HEK293T (cell line): ENCODE measurements at regions not wholly inside any gene's neighbourhood (a gene's known extent, or its start where the extent isn't known, plus 50 kb on each side); places are given as distances from the start of the nearest gene placed in this dataset.
A peak's percentile ranks its signal among the peaks of the same experiment; 100 is the strongest.

Source experiments
- CTCF ChIA-PET: fragments of 350-600 bp; formaldehyde crosslinking; extraction: SDS; loops from one replicate; lab custom pipeline; 2021; ENCODE audit warnings: antibody characterized with exemption, inconsistent platforms; lab: Yijun Ruan, JAX
- POLR2A ChIA-PET: fragments of 350-600 bp; formaldehyde crosslinking; extraction: SDS; loops from one replicate; lab custom pipeline; 2020; ENCODE audit warnings: antibody characterized with exemption, inconsistent platforms; lab: Yijun Ruan, JAX
- DNase-seq: peaks from one replicate; pipeline ENCODE4 v3.0.0; 2012; ENCODE audit warnings: mixed read lengths; ENCODE audit errors: extremely low spot score
- ARNT ChIP-seq: fragments of 450-650 bp; IDR thresholded peaks from 2 replicates; pipeline ENCODE4 v1.6.1; 2017; ENCODE audit warnings: mild to moderate bottlenecking
- BHLHE40 ChIP-seq: fragments of 450-650 bp; IDR thresholded peaks from 2 replicates; pipeline ENCODE4 v1.6.1; 2016; ENCODE audit warnings: mild to moderate bottlenecking, moderate library complexity, borderline replicate concordance
- CTBP1 ChIP-seq: fragments of 450-650 bp; IDR thresholded peaks from 2 replicates; pipeline ENCODE4 v1.6.1; 2016; ENCODE audit warnings: borderline replicate concordance
- ELF4 ChIP-seq: fragments of 450-650 bp; IDR thresholded peaks from 2 replicates; pipeline ENCODE4 v1.6.1; 2017; ENCODE audit warnings: antibody characterized with exemption
- FOXA1 ChIP-seq: fragments of 450-650 bp; IDR thresholded peaks from 2 replicates; pipeline ENCODE4 v1.6.1; 2016; ENCODE audit warnings: mild to moderate bottlenecking
- FOXK2 ChIP-seq: fragments of 450-650 bp; IDR thresholded peaks from 2 replicates; pipeline ENCODE4 v1.6.1; 2016; ENCODE audit warnings: mild to moderate bottlenecking
- FOXM1 ChIP-seq: fragments of 450-650 bp; IDR thresholded peaks from 2 replicates; pipeline ENCODE4 v1.6.1; 2017; ENCODE audit warnings: mild to moderate bottlenecking, borderline replicate concordance
- HDGF ChIP-seq: fragments of 450-650 bp; IDR thresholded peaks from 2 replicates; pipeline ENCODE4 v1.6.1; 2017; ENCODE audit warnings: antibody characterized with exemption, borderline replicate concordance
- L3MBTL2 ChIP-seq: fragments of 450-650 bp; conservative IDR thresholded peaks from 2 replicates; pipeline ENCODE4 v1.6.1; 2016; ENCODE audit warnings: mild to moderate bottlenecking
- LEF1 ChIP-seq: fragments of 450-650 bp; IDR thresholded peaks from 2 replicates; pipeline ENCODE4 v1.6.1; 2017; ENCODE audit warnings: mild to moderate bottlenecking, borderline replicate concordance
- NFRKB ChIP-seq: fragments of 450-650 bp; IDR thresholded peaks from 2 replicates; pipeline ENCODE4 v1.6.1; 2016; ENCODE audit warnings: mild to moderate bottlenecking, moderate library complexity
- PKNOX1 ChIP-seq: fragments of 450-650 bp; IDR thresholded peaks from 2 replicates; pipeline ENCODE4 v1.6.1; 2016
- SP1 ChIP-seq: fragments of 450-650 bp; IDR thresholded peaks from 2 replicates; pipeline ENCODE4 v1.6.1; 2017
- SUZ12 ChIP-seq: fragments of 450-650 bp; IDR thresholded peaks from 2 replicates; pipeline ENCODE4 v1.6.1; 2016; ENCODE audit warnings: mild to moderate bottlenecking
- TARDBP ChIP-seq: fragments of 450-650 bp; IDR thresholded peaks from 2 replicates; pipeline ENCODE4 v1.6.1; 2016
- ZNF384 ChIP-seq: fragments of 450-650 bp; IDR thresholded peaks from 2 replicates; pipeline ENCODE4 v1.6.1; 2016

- TF ChIP-seq CTBP1 (no peak), FOXK2 (no peak), ZNF384 (no peak), BHLHE40 (no peak), ARNT (no peak), LEF1 (no peak), NFRKB (no peak), ELF4 (no peak), L3MBTL2 (no peak), HDGF (no peak), TARDBP (no peak), FOXM1 (no peak), SUZ12 (no peak), SP1 (no peak), PKNOX1 (no peak), FOXA1 (no peak)
- DNase-seq = no peak
- POLR2A ChIA-PET = interaction anchor here (0.8 kb wide), 1 partner anchor 30 kb away, joined by 3 read pairs; no protein-coding TSS in a partner anchor
- CTCF ChIA-PET = interaction anchor here (0.7 to 1.1 kb wide), 2 partner anchors 42 to 381 kb away, joined by 3 read pairs; no protein-coding TSS in a partner anchor
Observed at GRCh38 chr5:34516686-34517085, 139.4 kb upstream of the RAI14 start.

GRCh38 chr5:34517249-34517648, 138.9 kb upstream of the RAI14 start:
- ChIA-PET CTCF (interaction anchor here (0.7 to 1.1 kb wide), 2 partner anchors 42 to 381 kb away, joined by 3 read pairs; no protein-coding TSS in a partner anchor), POLR2A (interaction anchor here (0.8 kb wide), 1 partner anchor 31 kb away, joined by 3 read pairs; no protein-coding TSS in a partner anchor)
- no peak for DNase-seq
- TF ChIP-seq NFRKB = no peak
- no peak for TF ChIP-seq PKNOX1
- no peak for TF ChIP-seq ARNT
- no peak for TF ChIP-seq ELF4
- TF ChIP-seq CTBP1 = no peak
- TF ChIP-seq SP1 = no peak
- no peak for TF ChIP-seq SUZ12
- TF ChIP-seq HDGF = no peak
- no peak for TF ChIP-seq L3MBTL2
- TF ChIP-seq BHLHE40 = no peak
- no peak for TF ChIP-seq FOXK2
- TF ChIP-seq TARDBP = no peak
- TF ChIP-seq ZNF384 = no peak
- TF ChIP-seq LEF1 = no peak
- TF ChIP-seq FOXM1 = no peak
- TF ChIP-seq FOXA1 = no peak

- ChIA-PET CTCF (no interaction called here), POLR2A (interaction anchor here (0.6 kb wide), 1 partner anchor 396 kb away, joined by 3 read pairs; the partner anchor contains the start of genes BRIX1 and RAD1)
- no peak for DNase-seq
- no peak for TF ChIP-seq LEF1
- no peak for TF ChIP-seq FOXK2
- no peak for TF ChIP-seq BHLHE40
- no peak for TF ChIP-seq HDGF
- TF ChIP-seq CTBP1 = no peak
- TF ChIP-seq SUZ12 = no peak
- TF ChIP-seq PKNOX1 = no peak
- no peak for TF ChIP-seq ZNF384
- no peak for TF ChIP-seq ELF4
- no peak for TF ChIP-seq FOXA1
- no peak for TF ChIP-seq ARNT
- no peak for TF ChIP-seq FOXM1
Observed at GRCh38 chr5:34519489-34520220, 136.5 kb upstream of the RAI14 start.

DNA sequence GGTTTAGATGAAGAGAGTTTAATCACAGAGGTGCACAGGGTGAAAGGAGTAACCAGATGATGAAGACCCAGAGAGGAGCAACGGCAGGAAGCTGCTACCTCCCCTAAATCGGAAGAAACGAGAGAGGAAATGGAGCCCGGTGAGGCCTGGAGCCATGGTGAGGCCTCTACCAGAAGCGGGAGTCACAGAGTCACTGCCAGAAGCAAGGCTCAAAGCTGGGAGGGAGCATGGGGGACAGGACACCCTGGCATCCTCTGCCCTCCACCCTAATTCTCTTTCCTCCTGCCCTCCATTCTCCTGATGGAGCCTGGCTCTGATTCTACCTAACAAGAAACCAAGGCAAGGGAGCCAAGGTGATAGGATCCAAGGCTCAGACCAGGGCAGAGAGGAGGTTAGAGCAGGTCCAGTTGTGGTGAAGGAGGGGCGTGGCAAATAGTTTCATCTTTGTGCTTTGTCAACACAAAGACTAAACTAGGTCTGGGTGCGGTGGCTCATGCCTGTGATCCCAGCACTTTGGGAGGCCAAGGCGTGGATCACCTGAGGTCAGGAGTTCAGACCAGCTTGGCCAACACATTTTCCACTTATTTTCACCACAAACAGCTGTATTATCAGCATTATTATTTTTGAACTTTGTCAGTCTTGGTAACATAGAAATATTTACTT, 134.4 kb upstream of the RAI14 start:
- ChIA-PET POLR2A (no interaction called here), CTCF (interaction anchor here (1.0 kb wide), 2 partner anchors 169 to 389 kb away, joined by 3 read pairs; no protein-coding TSS in a partner anchor)
- TF ChIP-seq ARNT (no peak), SP1 (no peak), SUZ12 (no peak)
- no peak for DNase-seq

- TF ChIP-seq CTBP1 = no peak
- TF ChIP-seq PKNOX1 = no peak
- TF ChIP-seq L3MBTL2 = no peak
- TF ChIP-seq ZNF384 = no peak
- no peak for TF ChIP-seq NFRKB
- TF ChIP-seq ELF4 = no peak
- TF ChIP-seq BHLHE40 = no peak
- TF ChIP-seq FOXA1 = no peak
- TF ChIP-seq SP1 = no peak
- no peak for TF ChIP-seq SUZ12
- no peak for TF ChIP-seq FOXM1
- TF ChIP-seq TARDBP = no peak
- no peak for TF ChIP-seq FOXK2
- TF ChIP-seq HDGF = no peak
- no peak for TF ChIP-seq ARNT
- no peak for TF ChIP-seq LEF1
- ChIA-PET CTCF (interaction anchor here (0.7 to 3.4 kb wide), 10 partner anchors 15 to 375 kb away, joined by 3 to 32 read pairs (median 4); no protein-coding TSS in a partner anchor), POLR2A (no interaction called here)
- DNase-seq = peak; percentile 76
Observed at GRCh38 chr5:34522599-34523386, 133.3 kb upstream of the RAI14 start.
